NCI-H2196 (cell line): ENCODE measurements at regions not wholly inside any gene's neighbourhood (a gene's known extent, or its start where the extent isn't known, plus 50 kb on each side); places are given as distances from the start of the nearest gene placed in this dataset.
"Not testable (repeated sequence)": the region's sequence is repeated elsewhere in the genome, so short reads cannot be mapped to it uniquely, and the experiment has no call there.

Experiments
- DNase-seq: peaks from one replicate; lab custom pipeline; 2025; ENCODE audit not compliant: unreplicated experiment; lab: John Stamatoyannopoulos, UW

- no peak for DNase-seq
These were observed 284.0 kb upstream of the DEPDC1 start for GRCh38 chr1:68780919-68781318.

DNA sequence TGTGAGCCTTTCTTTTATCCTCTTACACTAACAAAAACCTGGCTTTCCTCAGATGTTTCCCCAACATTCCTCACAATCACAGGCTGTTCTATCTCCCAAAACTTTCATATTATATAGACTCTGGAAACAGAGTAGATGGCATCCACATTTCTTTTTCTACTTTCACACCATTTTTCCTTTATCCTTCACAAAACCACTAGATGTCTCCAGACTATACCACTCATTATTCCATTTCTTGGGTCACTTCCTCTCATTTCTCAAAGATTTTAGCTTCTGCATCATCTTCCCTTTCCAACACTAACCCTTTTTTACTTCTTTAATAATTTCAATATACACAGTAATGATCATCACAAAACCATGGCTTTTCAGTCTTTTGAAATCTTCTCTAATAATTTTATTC, 286.0 kb upstream of the DEPDC1 start:
- DNase-seq = no peak

GRCh38 chr1:68785328-68785727, 288.4 kb upstream of the DEPDC1 start:
- DNase-seq = no peak

DNA sequence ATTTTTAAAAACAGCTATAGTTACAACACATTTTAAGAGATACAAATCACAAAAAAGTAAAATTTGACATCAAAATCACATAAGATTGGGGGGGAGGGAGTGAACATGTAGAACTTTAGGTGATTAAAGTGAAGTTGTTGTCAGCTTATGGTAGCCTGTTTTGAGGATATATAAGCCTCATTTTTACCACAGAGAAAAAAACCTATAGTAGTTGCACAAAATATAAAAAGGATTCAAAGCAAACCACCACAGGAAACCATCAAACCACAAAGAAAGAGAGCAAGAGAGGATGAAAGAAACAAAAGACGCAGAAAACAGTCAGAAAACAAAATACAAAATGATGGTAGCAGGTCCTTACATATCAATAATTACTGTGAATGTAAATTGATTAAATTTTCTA, 291.9 kb upstream of the DEPDC1 start:
- DNase-seq = no peak

DNA sequence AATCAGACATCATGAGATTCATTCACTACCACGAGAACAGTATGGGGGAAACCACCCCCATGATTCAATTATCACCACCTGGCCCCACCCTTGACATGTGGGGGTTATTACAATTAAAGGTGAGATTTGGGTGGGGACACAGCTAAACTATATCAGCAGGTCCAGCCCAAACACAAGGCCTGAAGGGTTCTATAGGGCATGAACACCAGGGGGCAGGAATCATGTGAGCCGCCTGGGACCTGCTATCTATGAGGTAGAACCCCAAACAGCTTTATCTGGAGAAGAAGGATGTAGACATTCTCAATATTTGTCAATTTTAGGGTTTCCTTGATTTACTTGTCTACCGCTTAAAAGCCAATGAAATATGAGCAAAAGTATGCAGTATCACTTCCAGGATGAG, 294.9 kb upstream of the DEPDC1 start:
- no peak for DNase-seq

DNA sequence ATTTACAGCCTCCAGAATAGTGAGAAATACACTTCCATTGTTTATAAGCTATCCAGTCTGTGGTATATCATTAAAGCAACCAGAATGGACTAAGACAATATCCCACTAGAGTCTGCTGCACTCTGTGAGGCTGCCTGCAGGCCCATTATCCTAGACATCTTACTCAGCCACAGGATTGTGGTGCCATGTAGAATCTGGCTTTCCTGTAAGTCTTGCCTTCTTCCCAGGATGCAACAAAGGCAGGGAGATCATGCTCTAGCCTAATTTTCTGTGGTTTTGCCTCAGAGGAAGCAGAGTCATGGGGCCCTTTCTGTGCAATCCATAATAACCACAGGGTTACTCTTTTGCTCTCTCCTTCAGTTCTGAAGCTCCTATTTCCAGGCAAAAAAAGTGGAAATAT, 299.1 kb upstream of the DEPDC1 start:
- no peak for DNase-seq

DNA sequence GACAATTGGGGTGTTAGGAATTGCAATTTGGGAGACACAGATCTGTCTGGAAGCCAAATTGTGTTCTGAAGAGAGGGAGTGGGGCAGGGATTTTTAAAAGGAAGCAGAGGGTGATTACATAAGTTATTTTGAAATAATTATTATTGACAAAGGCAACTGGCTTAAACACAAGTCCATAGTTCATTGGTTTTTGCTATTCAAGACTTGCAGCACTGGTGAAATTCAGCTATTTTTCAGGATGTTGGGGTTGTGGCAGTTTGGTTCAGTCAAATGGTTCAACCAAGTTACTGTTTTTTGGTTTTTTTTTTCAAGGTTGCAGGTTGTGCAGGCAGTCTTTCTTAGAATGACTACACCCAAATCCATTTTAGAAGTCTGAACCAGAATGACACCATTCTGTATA, 300.0 kb upstream of the DEPDC1 start:
- no peak for DNase-seq

DNA sequence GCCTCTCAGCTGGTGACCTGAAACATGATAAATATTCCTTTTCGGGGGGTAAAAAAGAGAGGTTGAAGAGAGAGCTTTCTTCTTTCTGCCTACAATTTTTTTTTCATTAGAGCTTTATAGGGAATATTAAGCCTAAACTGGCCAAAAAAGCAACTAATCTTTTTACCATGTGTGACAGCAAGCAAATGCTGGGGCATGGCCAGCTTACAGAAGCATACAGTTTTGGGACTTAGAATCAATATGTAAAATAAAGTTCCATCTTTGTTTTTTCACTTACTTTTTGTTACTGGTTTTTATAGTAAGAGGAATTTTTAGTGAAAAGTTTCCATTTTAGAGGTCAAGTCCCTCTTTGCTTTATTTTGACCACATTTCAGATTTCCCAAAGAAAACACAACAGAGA, 301.2 kb upstream of the DEPDC1 start:
- no peak for DNase-seq

GRCh38 chr1:68799096-68799495, 302.2 kb upstream of the DEPDC1 start:
- DNase-seq = no peak

DNA sequence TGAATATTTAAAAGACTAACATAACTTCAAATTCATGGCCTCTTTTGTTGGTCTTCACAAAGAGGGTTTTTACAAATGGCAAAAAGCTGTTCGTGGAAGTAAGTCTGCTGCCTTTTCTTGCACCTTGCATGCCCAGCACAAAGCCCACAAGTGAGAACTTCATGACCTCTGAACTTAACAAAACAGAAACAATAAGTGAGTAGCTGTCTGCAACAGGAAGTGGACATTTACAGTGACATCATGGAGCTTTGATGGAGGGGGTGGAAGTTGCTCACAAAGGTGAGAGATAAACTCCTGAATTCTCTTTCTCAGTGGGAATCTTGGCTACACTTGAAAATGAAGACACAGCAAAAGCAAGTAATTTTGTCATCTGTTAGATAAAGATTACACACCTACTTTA, 303.3 kb upstream of the DEPDC1 start:
- no peak for DNase-seq

DNA sequence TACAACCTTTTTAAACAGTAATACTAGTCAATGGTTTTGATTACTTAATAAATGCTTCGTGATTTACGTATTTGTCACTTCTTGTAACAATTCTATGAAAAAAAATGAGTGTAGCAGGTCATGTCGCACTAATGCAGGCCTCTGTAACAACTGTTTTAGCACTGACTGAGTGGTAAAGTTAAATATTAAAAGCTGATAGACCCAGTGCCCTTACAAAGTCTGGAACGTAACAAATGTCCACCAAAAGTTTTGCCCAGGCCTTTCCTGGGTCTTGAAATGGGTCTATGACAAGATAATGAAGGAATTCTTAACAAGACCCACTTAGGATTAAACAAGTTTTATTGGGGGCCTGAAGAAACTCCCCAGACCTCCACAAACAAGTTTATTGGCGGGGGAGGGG, 304.6 kb upstream of the DEPDC1 start:
- DNase-seq = no peak

DNA sequence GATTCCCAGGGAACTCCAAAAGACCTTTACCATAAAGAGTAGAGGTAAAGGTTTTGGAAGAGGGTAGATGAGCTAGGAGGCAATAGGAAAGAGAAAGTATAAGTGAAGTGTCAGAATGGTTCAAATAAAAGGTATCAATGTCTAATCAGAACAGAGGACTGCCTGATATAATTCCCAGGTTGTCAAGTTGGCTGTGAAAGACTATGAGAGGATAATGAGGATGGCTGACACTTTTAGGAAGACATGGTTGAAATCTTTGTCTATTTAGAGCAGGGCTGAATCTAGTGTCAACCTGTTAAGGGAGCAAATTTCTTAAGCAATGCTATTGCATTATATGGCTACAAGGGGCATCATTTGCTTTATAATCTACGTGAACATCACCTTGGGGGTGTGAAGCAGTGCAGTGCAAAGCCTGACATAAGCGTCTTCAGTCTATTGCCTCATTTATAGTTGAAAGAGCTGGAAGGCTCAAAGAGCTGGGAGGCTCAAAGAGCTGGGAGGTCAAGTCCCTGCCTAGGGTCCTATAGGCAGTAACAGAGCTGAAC, 308.3 kb upstream of the DEPDC1 start:
- DNase-seq = no peak

- DNase-seq = no peak
These were observed 311.5 kb upstream of the DEPDC1 start for GRCh38 chr1:68808351-68808750.

DNA sequence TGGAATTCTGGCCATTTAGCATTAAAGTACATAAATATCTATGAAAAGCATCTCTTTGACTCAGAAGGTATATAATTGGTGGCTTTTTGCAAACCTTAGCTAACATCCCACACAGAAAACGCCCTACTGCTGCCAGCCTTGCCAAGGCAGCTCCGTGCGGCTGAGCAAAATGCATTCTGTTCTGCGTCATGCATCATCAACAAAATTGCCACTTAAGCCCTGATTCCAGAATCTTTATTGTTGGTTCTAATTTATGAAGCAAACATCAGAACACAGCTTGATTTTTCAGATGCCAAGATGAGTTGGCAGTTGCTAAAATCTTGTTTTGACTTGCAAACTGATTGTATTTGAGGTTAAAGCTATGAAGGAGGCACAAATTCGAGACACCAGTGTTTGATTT, 314.9 kb upstream of the DEPDC1 start:
- DNase-seq = no peak

DNA sequence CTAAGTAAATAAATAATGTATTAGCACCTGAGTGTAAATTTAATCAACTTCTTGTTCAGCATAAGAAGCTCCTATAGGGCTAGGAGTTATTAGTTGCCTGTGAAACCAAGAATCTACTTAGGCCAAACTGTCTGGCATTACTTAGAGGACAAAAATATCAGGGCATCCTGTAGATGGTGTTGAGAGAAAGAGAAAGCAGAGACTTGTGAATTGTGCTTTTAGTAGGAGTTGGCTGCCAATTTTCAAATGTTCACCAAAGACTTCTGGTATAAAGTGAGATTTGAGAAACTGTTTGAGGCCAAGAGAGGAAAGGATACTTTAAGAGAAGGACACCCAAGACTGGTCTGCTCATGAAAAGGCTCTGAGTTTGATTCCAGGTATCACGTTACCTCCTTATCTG, 315.5 kb upstream of the DEPDC1 start:
- DNase-seq = no peak

DNA sequence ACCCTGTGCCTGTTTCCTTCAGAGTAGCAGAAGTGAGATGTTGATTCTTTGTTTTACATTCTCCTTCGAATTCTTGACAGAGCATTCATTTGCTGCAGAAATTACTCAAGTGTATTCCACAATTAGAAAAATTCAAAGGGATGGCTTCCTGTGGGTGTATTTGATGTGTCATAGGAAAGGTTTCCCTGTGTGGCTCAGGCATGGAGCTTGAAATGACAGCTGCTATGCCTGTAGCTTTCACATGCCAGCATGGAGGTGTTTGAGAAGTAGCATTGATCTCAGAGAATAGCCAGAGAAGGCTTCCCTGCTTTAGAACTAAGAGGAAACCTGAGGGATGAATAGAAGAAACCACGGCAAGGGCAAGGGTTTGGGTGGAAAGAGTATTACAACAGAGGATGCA, 317.2 kb upstream of the DEPDC1 start:
- DNase-seq = no peak

DNA sequence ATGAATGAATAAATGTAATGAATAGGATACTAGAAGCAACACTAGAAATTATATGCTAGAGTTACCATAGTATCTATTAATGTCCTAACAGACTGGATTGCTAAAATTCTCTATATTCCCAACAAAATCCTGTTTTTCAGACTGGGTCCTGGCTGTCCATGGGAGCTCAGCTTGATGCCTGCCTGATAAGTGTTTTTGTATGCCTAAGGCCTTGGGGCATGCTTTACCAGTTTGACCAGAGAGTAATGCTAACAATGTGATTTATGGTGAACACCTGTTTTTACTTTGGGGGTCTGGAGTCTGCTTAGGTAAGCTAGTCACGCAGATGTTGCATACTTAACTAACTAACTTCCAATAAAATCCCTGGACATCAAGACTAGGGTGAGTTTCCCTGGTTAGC, 318.8 kb upstream of the DEPDC1 start:
- no peak for DNase-seq

DNA sequence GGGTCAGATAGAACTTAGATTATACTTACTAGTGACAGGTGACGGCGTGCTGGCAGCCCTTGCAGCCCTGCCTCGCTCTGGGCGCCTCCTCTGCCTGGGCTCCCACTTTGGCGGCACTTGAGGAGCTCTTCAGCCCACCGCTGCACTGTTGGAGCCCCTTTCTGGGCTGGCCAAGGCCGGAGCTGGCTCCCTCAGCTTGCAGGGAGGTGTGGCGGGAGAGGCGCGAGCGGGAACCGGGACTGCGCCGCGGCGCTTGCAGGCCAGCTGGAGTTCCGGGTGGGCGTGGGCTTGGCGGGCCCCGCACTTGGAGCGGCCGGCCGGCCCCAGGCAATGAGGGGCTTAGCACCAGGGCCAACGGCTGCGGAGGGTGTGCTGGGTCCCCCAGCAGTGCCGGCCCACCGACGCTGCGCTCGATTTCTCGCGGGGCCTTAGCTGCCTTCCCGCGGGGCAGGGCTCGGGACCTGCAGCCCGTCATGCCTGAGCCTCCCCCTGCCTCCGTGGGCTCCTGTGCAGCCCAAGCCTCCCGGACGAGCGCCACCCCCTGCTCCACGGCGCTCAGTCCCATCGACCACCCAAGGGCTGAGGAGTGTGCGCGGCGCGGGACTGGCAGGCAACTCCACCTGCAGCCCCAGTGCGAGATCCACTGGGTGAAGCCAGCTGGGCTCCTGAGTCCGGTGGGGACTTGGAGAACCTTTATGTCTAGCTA, 320.8 kb upstream of the DEPDC1 start:
- DNase-seq = not testable (repeated sequence)

DNA sequence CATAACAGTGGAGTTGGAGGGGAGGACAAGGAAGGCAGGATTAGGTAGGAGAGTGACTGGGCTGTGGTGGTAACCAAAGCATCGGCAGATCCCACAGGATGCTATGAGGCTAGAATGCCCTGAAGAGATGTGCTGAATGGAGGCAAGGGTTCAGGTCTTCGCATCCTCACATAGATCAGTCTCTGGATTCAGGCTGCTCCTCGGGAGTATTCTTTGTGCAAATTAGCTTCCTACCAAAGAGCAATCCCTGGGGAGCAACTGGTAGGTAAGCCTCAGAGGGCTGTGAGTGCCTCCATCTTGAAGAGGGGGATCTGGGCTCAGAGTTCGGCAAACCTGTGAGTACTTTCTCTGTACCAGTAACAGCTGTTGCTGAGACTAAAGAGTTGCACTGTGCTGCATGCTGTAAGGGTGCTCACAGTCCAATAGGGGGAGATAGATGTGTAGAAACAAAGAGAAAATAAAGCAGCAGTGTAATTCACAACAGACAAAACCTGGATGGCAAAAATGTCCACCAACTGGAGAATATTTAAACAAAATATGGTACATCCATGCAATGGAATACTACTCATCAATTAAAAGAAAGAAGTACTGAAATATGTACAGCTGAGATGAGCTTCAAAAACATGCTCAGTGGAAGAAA, 322.4 kb upstream of the DEPDC1 start:
- DNase-seq = no peak

DNA sequence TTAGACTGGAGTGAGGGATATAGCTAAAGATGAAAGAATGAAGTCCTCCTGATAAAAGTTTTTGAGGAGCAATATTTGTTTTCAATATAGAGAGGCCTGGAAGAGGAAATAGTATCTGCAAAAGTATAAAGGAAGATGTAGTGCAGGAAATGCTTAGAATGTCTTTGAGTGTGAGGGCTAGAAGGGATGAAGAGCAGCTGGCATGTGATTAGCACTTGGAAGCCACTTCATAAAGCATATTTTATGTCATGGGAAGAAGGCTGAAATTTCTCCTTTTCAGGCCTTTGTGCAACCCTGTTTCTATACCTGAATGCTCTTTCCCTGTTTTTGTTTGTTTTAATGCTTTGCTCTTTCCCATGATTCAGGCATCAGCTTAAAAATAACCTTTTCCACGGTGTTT, 323.3 kb upstream of the DEPDC1 start:
- no peak for DNase-seq

GRCh38 chr1:68826836-68827235, 330.0 kb upstream of the DEPDC1 start:
- no peak for DNase-seq

DNA sequence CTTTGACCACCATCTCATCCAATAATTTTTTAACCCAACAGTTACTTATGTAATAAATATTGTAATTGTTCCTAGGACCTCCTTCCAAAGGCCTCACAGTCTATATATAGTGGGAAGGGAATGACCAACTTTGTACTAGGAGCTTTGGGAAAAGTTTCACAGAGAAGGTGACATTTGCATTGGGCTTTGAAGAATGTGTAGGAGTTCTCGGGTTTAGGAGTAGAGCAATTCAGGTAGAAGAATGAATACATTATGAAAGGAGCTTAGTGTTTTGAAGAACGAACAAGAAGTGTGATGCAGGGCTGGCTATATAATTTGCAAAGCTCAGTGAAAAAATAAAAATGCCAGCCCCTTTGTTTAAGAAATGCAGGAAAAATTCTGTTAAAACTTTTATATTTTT, 330.4 kb upstream of the DEPDC1 start:
- DNase-seq = no peak

GRCh38 chr1:68828013-68828412, 331.1 kb upstream of the DEPDC1 start:
- no peak for DNase-seq
